K562 (cell line): ENCODE measurements at regions not wholly inside any gene's neighbourhood (a gene's known extent, or its start where the extent isn't known, plus 50 kb on each side); places are given as distances from the start of the nearest gene placed in this dataset.

ENCODE experiments used
- ATAC-seq: fragments of 200-7000 bp; cut with Tn5 transposase; 3 replicates; pipeline ENCODE4 v1.9.1; 2020; ENCODE audit warnings: moderate library complexity
- BruUV-seq: library from RNA; stranded (reverse); fragments of 400-500 nt; replicated peaks from 2 replicates; lab custom pipeline; 2021; lab: Mats Ljungman, UMichigan
- CTCF ChIA-PET: fragments of 300-600 bp; formaldehyde crosslinking; extraction: SDS; loops from one replicate; lab custom pipeline; 2021; ENCODE audit warnings: low intra/inter-chr PET ratio; lab: Yijun Ruan, JAX
- POLR2A ChIA-PET: fragments of 300-600, 350-650 bp; sonication (Branson Sonifier 250); formaldehyde crosslinking; extraction: SDS; loops from one replicate; lab custom pipeline; 2021; ENCODE audit warnings: antibody characterized with exemption, inconsistent platforms; lab: Yijun Ruan, JAX
- DNase-seq, 4 experiments: peaks; one replicate each; pipeline versions ENCODE4 v3.0.0 to v3.0.0-alpha.2; 2011 to 2018; ENCODE audit warnings: low spot score in 3 of 4, mixed read lengths in 3 of 4; ENCODE audit errors: extremely low read depth in 1 of 4
- FAIRE-seq: peaks from 2 replicates; lab custom pipeline; 2011; peaks lifted over from hg19 to GRCh38; lab: Jason Lieb, UNC
- H2AFZ ChIP-seq: 2 replicates; pipeline ENCODE4 v1.6.0; 2011; ENCODE audit warnings: low read depth, low read length, control low read depth, inconsistent platforms
- H3K27ac ChIP-seq: fragments of 200-600 bp; 3 replicates; pipeline ENCODE4 v1.8.0; 2011; ENCODE audit warnings: low read depth, mild to moderate bottlenecking, control low read depth, inconsistent platforms, low read length, moderate library complexity, mixed read lengths; ENCODE audit errors: extremely low read depth
- H3K27me3 ChIP-seq, 2 experiments: fragments of 300-600 bp in 1 of 2; 2 replicates in 1 of 2; 3 replicates in 1 of 2; pipeline versions ENCODE4 v1.6.0 to v1.8.0; 2011; ENCODE audit warnings: inconsistent platforms in 2 of 2, low read length in 2 of 2, mild to moderate bottlenecking in 1 of 2, mixed read lengths in 1 of 2, moderate library complexity in 1 of 2; ENCODE audit not compliant: control insufficient read depth in 2 of 2, insufficient read depth in 2 of 2
- H3K36me3 ChIP-seq: fragments of 300-600 bp; 3 replicates; pipeline ENCODE4 v1.8.0; 2011; ENCODE audit warnings: mild to moderate bottlenecking, low read length, inconsistent platforms; ENCODE audit not compliant: control insufficient read depth, insufficient read depth
- H3K4me1 ChIP-seq, 2 experiments: fragments of 200-600 bp in 1 of 2; replicated peaks in 1 of 2; 2 replicates in 1 of 2; 3 replicates in 1 of 2; pipeline versions ENCODE4 v1.5.1 to v1.8.0; 2011; ENCODE audit warnings: inconsistent platforms in 2 of 2, low read length in 2 of 2, mild to moderate bottlenecking in 1 of 2, mixed read lengths in 1 of 2, moderate library complexity in 1 of 2; ENCODE audit not compliant: control insufficient read depth in 2 of 2, insufficient read depth in 2 of 2
- H3K4me2 ChIP-seq: 2 replicates; pipeline ENCODE4 v1.6.1; 2011; ENCODE audit warnings: low read length, control low read depth, inconsistent platforms, mixed read lengths; ENCODE audit not compliant: insufficient read depth
- H3K4me3 ChIP-seq: fragments of 200-600 bp; sonication (generic), shearing (Covaris generic); 2 replicates; pipeline ENCODE4 v1.5.1; 2016; ENCODE audit warnings: control low read depth, inconsistent platforms
- H3K79me2 ChIP-seq: fragments of 200-600 bp; 3 replicates; pipeline ENCODE4 v1.8.0; 2011; ENCODE audit warnings: low read length, inconsistent platforms; ENCODE audit not compliant: control insufficient read depth, insufficient read depth
- H3K9ac ChIP-seq, 2 experiments: 2 replicates each; pipeline versions ENCODE4 v1.6.0 to v1.6.1; 2011; ENCODE audit warnings: low read depth in 2 of 2, low read length in 2 of 2, control low read depth in 1 of 2, inconsistent platforms in 1 of 2, mild to moderate bottlenecking in 1 of 2, mixed read lengths in 1 of 2; ENCODE audit not compliant: insufficient read depth in 1 of 2
- H3K9me1 ChIP-seq: one replicate; pipeline ENCODE4 v1.6.0; 2011; ENCODE audit warnings: inconsistent platforms, mild to moderate bottlenecking, low read length, moderate library complexity; ENCODE audit not compliant: control insufficient read depth, insufficient read depth
- H3K9me3 ChIP-seq: replicated peaks from 2 replicates; pipeline ENCODE4 v1.5.1; 2011; ENCODE audit warnings: low read depth, low read length, inconsistent platforms; ENCODE audit not compliant: control insufficient read depth, insufficient read depth
- H4K20me1 ChIP-seq: replicated peaks from 2 replicates; pipeline ENCODE4 v1.6.1; 2011; ENCODE audit warnings: low read length, inconsistent platforms, mixed read lengths; ENCODE audit not compliant: control insufficient read depth, insufficient read depth
- HEY1 ChIP-seq: fragments of 250-450 bp; sonication (Bioruptor Pico); IDR thresholded peaks from 2 replicates; pipeline ENCODE4 v1.5.0; 2020; ENCODE audit warnings: mild to moderate bottlenecking, moderate library complexity, borderline replicate concordance
- ILK ChIP-seq: fragments of 450-650 bp; IDR thresholded peaks from 2 replicates; pipeline ENCODE4 v1.6.1; 2016; ENCODE audit warnings: missing genetic modification characterization, low read depth, mild to moderate bottlenecking, missing compliant biosample characterization, moderate library complexity, borderline replicate concordance
- MAFG ChIP-seq: fragments of 450-650 bp; conservative IDR thresholded peaks from 2 replicates; pipeline ENCODE4 v1.6.1; 2016; ENCODE audit warnings: missing genetic modification characterization, missing compliant biosample characterization
- NFYB ChIP-seq: IDR thresholded peaks from 2 replicates; pipeline ENCODE4 v1.6.1; 2011; ENCODE audit warnings: mild to moderate bottlenecking, moderate library complexity; ENCODE audit not compliant: insufficient read length; ENCODE audit errors: extremely low read depth
- TAF1 ChIP-seq: IDR thresholded peaks from 2 replicates; pipeline ENCODE4 v1.6.1; 2011; ENCODE audit warnings: mild to moderate bottlenecking, low read length, moderate library complexity; ENCODE audit not compliant: insufficient read depth, control insufficient read depth, severe bottlenecking; ENCODE audit errors: extremely low read depth
- U2AF1 ChIP-seq: fragments of 200-400 bp; formaldehyde crosslinking; optimal IDR thresholded peaks from 2 replicates; pipeline ENCODE3; 2017; ENCODE audit warnings: mild to moderate bottlenecking, low read depth, low read length, moderate library complexity
- ZNF134 ChIP-seq: fragments of 250-450 bp; sonication (Bioruptor Pico); conservative IDR thresholded peaks from 2 replicates; pipeline ENCODE4 v1.4.0; 2020
- ZNF23 ChIP-seq: fragments of 250-450 bp; sonication (Bioruptor Pico); IDR thresholded peaks from 2 replicates; pipeline ENCODE4 v1.4.0; 2020; ENCODE audit warnings: mild to moderate bottlenecking
- ZNF280A ChIP-seq: fragments of 450-650 bp; IDR thresholded peaks from 2 replicates; pipeline ENCODE4 v1.6.1; 2018; ENCODE audit warnings: mild to moderate bottlenecking, low read depth; ENCODE audit not compliant: partially characterized antibody
- WGBS: fragments of 100-300 bp; shearing (Covaris generic); methylation state at CpG from one replicate; pipeline ENCODE4 v1.1.6; 2016; ENCODE audit warnings: low coverage, mixed read lengths; ENCODE audit not compliant: insufficient coverage; ENCODE audit errors: missing lambda C conversion rate; 5-methylcytosine and 5-hydroxymethylcytosine counted together
- in situ Hi-C: fragments of 300-500 bp; cut with MboI; formaldehyde crosslinking; loops from 4 replicates; pipeline ENCODE4 v1.15.0; 2018; ENCODE audit warnings: inconsistent platforms, mixed read lengths
- intact Hi-C: fragments of 100-400 bp; cut with micrococcal nuclease; formaldehyde crosslinking; loops from 2 replicates; pipeline ENCODE4 v1.14.2; 2022
- TF ChIP-seq, protein P1 (sequence below): fragments of 450-650 bp; IDR thresholded peaks from 2 replicates; pipeline ENCODE4 v1.6.1; 2018; ENCODE audit not compliant: partially characterized antibody
- TF ChIP-seq, protein P2 (sequence below), 2 experiments: fragments of 150-350 bp in 1 of 2; IDR thresholded peaks; 2 replicates each; pipeline ENCODE4 v1.6.1; 2012 to 2016; ENCODE audit warnings: low read depth in 2 of 2, low read length in 2 of 2, mild to moderate bottlenecking in 1 of 2, moderate library complexity in 1 of 2

DNA sequence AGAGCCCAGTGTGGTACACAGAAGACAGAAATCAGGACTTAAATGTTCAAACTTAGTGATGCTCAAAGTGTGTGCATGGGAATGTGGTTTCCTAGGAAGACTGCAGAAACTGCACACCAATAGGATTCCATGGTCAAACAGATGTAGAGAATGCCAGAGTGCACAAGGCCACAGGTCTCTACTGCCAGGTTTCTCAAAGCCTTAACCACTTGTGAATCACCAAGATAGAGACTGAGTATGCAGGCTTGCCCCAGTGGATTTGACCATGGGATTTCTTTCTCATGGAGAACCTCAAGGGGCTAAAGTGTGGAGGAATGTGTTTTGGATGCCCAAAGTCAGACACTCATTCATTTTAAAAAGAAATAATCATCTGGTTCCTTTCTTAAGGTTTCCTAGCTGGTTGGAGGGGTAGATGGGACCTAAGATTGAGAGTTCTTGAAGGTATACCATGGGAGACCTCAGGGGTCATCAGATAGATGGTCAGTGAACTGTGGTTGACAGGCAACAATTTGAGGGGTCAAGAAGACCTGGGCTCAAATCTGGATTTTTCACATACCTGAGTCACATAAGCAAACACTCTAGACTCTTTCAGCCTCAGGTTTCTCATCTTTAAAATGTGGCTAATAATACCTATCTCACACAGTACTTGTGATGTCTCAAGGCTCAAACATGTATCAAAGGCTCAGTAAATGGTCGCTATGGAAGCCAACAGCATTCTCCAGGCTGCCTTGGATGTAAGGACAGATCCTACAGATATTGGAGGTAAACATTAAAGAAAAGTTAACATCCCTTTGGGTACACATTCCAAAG is 81.1 kb downstream of the BOD1 start:
- no peaks in the 10 kb centered on the region for H3K4me1 ChIP-seq
- no peak overlapping the region for H3K9ac ChIP-seq
- intact Hi-C loops (no loop called here), in situ Hi-C loops (no loop called here)
- H2AFZ ChIP-seq, result no peak overlapping the region
- no peaks in the 10 kb centered on the region for H3K9me3 ChIP-seq
- no peak overlapping the region for H3K4me2 ChIP-seq
- H3K36me3 ChIP-seq, result no peaks in the 10 kb centered on the region
- ChIA-PET POLR2A (no interaction called here), CTCF (no interaction called here)
- H3K27ac ChIP-seq, result no peak overlapping the region
- BruUV-seq, result no TSS peak
- H3K4me3 ChIP-seq, result no peak overlapping the region
- H4K20me1 ChIP-seq, result no peaks in the 10 kb centered on the region; the same call in 1 of the 2 replicates
- no peak for ATAC-seq
- no peaks in the 10 kb centered on the region for H3K9me1 ChIP-seq
- H3K79me2 ChIP-seq, result no peaks in the 10 kb centered on the region
- peaks cover 5 to 6% of the 10 kb centered on the region in 2 experiments; a peak in 4 of 5 replicates for H3K27me3 ChIP-seq
- DNase-seq, result no peak
- 0% methylated on average over 1 of the region's 1 CpG for WGBS
- FAIRE-seq, result no peak
- TF ChIP-seq HEY1 (CRISPR knock-in tag) (no peak), ZNF134 (CRISPR knock-in tag) (no peak), ZNF23 (CRISPR knock-in tag) (no peak), MAFG (tag) (no peak), ILK (no peak), NFYB (no peak), U2AF1 (no peak), ZNF280A (no peak), TAF1 (no peak)
- TF ChIP-seq, protein P1, sequence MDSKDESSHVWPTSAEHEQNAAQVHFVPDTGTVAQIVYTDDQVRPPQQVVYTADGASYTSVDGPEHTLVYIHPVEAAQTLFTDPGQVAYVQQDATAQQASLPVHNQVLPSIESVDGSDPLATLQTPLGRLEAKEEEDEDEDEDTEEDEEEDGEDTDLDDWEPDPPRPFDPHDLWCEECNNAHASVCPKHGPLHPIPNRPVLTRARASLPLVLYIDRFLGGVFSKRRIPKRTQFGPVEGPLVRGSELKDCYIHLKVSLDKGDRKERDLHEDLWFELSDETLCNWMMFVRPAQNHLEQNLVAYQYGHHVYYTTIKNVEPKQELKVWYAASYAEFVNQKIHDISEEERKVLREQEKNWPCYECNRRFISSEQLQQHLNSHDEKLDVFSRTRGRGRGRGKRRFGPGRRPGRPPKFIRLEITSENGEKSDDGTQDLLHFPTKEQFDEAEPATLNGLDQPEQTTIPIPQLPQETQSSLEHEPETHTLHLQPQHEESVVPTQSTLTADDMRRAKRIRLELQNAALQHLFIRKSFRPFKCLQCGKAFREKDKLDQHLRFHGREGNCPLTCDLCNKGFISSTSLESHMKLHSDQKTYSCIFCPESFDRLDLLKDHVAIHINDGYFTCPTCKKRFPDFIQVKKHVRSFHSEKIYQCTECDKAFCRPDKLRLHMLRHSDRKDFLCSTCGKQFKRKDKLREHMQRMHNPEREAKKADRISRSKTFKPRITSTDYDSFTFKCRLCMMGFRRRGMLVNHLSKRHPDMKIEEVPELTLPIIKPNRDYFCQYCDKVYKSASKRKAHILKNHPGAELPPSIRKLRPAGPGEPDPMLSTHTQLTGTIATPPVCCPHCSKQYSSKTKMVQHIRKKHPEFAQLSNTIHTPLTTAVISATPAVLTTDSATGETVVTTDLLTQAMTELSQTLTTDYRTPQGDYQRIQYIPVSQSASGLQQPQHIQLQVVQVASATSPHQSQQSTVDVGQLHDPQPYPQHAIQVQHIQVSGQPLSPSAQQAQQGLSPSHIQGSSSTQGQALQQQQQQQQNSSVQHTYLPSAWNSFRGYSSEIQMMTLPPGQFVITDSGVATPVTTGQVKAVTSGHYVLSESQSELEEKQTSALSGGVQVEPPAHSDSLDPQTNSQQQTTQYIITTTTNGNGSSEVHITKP, result no peak
- TF ChIP-seq, protein P2, sequence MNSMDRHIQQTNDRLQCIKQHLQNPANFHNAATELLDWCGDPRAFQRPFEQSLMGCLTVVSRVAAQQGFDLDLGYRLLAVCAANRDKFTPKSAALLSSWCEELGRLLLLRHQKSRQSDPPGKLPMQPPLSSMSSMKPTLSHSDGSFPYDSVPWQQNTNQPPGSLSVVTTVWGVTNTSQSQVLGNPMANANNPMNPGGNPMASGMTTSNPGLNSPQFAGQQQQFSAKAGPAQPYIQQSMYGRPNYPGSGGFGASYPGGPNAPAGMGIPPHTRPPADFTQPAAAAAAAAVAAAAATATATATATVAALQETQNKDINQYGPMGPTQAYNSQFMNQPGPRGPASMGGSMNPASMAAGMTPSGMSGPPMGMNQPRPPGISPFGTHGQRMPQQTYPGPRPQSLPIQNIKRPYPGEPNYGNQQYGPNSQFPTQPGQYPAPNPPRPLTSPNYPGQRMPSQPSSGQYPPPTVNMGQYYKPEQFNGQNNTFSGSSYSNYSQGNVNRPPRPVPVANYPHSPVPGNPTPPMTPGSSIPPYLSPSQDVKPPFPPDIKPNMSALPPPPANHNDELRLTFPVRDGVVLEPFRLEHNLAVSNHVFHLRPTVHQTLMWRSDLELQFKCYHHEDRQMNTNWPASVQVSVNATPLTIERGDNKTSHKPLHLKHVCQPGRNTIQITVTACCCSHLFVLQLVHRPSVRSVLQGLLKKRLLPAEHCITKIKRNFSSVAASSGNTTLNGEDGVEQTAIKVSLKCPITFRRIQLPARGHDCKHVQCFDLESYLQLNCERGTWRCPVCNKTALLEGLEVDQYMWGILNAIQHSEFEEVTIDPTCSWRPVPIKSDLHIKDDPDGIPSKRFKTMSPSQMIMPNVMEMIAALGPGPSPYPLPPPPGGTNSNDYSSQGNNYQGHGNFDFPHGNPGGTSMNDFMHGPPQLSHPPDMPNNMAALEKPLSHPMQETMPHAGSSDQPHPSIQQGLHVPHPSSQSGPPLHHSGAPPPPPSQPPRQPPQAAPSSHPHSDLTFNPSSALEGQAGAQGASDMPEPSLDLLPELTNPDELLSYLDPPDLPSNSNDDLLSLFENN (IDR thresholded peaks at IDR 0.05; ENCODE audit: low read depth in 2 of 2, low read length in 2 of 2), result no peak
